Renal cortex interstitium (tissue), 11 donors: ENCODE measurements at regions not wholly inside any gene's neighbourhood (a gene's known extent, or its start where the extent isn't known, plus 50 kb on each side); places are given as distances from the start of the nearest gene placed in this dataset.
"Not testable (repeated sequence)": the region's sequence is repeated elsewhere in the genome, so short reads cannot be mapped to it uniquely, and the experiment has no call there.

Experiments
- DNase-seq, 11 donors: peaks; one replicate each; pipeline ENCODE4 v3.0.0-alpha.2; 2013; ENCODE audit warnings: low read depth in 9 of 11, low spot score in 4 of 11; ENCODE audit errors: extremely low read depth in 1 of 11

DNA sequence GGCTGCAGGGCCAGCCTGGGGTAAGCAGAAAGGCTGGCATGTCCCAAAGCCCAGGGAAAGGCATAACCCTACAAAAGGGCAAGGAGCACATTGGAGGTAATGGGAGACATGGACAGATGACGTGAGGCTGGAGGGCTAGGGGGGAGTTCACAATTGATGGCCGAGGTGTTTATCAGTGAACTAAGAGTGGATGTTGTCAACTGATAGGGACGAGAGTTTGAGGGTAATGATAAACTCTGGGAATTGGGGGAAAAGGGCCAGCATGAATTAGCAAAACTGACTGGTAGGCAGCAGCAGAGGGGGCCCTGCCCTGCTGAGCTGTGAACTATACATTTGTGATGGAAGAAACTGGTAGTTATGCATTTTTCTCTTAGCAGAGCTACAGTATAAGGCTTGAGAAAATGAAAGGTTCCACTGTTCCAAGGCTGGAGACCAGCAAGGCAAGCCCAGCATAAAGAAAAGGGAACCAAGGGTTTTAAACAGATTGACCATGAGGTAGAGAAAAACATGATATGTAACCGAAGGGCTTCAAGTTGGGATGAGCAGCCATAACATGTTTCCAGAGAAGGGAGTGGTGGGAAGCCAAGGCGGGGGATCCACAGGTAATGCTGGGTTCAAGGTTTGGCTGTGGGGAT is 98.1 kb upstream of the MLN start:
- no peak for DNase-seq

- DNase-seq = no peak
These were observed 95.0 kb upstream of the MLN start for GRCh38 chr6:33898771-33899170.

GRCh38 chr6:33897189-33897780 is 93.5 kb upstream of the MLN start:
- DNase-seq = no peak

GRCh38 chr6:33896391-33897188 is 92.8 kb upstream of the MLN start:
- no peak for DNase-seq

DNA sequence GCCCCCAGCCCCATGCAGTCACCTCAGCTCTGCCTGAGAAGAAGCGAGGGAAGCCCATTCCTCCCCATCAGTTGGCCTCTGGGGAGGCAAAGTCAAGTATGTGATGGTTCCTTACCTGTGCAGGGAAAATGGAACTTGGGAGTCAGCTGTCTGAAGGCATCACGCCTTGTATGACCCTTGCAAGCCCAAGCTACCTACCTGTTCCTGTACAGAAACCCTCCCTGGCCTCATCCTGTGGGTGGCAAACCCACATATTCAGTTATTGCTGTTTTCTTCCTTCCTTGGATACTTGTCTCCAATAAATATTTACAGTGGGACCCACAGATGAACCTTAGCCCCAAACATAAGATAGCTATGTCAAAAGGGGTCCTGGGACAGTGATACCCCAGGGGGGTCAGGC is 92.2 kb upstream of the MLN start:
- no peak for DNase-seq

GRCh38 chr6:33895296-33895695 is 91.5 kb upstream of the MLN start:
- DNase-seq = no peak

DNA sequence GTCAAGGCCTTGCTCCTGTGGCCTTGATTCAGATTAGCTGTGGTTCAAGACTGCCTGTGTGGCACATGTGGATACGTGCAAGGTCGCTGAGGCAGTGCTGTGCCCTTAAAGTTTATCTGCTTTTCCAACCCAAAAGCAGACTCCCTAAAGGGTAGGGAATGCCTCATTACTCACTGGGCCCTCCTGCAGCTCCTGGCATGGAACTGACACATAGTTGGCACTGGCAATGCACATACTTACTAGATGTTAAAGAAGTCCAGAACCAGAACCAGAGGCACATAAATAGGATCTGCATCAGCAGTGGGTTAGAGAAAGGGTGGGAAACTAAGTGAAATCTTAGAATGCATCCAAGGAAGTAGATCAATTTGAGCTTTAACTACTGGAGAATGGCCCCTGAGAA is 90.6 kb upstream of the MLN start:
- no peak for DNase-seq

DNA sequence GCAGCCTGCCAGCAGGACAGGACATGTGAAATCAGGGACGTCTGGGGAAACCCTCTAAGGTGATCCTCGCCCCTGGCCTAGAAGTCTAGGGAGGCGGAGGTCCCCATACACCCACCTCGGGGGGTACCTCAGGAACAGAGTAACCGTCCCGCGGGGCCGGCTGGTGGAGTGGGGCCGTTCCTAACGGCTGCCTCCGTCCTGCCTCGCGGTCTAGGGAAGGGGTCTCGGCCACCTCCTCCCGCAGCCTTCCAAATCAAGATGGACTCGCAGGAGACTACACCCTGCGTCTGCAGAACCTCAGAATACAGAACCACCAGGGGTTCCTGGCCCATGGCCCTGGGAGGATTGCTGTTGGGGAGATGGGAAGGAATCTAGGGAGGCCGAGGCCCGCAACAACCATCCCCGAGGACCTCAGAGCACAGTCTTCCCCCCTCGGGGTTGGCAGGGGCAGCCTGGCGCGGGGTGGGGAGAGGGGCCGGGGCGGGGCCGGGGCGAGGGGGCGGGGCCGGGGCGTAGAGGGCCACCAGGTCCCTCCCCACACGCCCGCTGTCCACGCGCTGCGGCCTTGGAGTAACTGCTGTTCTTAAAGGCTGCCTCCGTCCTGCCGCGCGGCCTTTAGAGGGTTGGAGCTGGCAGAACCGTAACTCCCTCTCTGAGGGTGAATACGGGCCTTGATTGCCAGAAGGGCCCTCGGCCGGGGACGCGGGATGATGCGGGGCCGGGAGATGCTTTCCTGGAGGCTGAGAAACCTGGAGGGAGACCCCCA is 89.0 kb upstream of the MLN start:
- DNase-seq = no peak

GRCh38 chr6:33888664-33889200 is 84.9 kb upstream of the MLN start:
- no peak for DNase-seq

GRCh38 chr6:33888183-33888582 is 84.4 kb upstream of the MLN start:
- no peak for DNase-seq

DNA sequence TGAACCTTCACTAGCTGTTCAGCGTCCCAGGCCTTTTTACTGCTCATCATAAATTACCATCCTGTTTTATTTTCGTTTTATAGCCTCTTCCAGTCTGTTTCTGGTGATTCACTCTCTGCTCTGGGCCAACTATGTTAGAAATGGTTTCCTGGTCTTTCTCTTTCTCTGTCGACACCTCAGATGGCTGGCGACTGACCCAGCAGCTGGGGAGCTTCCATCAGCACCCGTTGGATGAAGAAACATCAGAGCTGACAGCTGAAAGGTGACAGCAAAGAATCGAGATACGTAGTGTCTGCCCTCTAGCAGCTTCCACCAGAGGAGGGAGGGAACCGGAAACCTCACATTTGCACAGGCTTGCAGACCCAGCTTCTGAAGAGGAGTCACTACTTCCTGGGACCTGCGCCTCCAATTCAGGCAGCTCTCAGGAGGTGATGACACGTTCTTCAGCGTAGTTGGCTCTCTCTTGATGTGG is 82.9 kb upstream of the MLN start:
- peak in 2 of 11 donors; percentile 37 to 41 for DNase-seq

DNA sequence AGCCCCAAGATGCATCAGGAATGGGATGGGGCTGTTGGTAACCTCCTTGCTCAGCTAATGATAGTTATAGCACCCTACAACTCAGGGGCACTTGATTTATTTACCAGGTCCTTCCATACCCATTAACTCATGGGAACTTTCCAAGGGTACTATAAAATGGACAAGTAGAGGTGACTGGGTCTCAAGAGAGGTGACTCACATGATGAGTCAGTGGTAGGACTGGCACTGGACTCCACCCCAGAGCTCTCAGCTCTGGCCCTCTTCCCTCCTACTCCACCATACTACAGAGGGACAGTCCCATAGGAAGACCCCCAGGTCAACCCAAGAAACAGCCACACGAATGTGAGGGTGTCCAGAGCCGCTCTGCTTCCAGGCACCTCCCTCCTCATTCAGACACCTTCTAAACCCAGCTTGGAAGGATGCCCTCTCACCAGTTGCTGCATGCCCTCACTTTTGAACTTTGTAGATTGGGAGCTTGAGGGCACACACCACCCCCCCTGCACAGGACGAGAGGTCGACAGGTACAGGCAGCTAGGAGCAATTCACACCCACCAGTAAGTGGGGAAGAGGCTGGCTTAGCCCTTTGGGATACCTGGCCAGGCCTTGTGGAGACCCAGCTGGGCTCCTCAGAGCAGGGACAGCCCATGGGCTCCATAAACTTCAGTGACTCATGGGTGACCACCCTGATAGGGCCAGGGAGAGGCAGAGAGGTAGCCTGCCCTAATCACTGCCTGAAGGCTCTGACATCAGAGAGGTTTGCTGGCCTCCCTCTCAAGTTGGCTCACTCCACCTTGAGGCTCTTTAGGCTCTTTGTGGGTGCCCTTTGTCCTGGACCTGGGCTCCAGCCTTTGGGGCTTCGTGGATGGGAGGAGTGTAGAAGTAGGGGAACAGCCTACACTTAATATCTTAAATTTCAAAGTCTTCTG is 81.6 kb upstream of the MLN start:
- DNase-seq = no peak

GRCh38 chr6:33883621-33884020 is 79.8 kb upstream of the MLN start:
- DNase-seq = not testable (repeated sequence)

GRCh38 chr6:33882154-33882553 is 78.4 kb upstream of the MLN start:
- DNase-seq = no peak

DNA sequence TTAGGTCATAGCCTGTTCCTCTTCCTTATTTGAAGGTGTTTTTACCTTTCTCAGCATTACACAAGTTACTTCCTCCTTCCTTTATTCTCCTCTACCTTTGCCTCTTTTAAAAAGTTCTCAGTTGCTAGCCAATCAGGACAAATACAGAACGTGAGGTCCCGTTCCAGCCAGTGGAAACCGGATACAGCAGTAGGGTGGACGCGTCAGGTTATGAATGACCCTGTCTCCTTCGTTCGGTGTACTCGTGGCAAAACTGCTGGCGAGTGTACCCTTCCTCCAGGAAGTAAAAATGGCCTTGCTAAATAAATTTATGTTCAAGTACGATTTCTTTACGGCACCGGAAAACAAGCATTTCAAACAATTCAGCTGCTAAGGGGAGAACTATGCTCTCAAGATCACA is 77.0 kb upstream of the MLN start:
- DNase-seq = no peak

GRCh38 chr6:33880104-33880678 is 76.4 kb upstream of the MLN start:
- no peak for DNase-seq

- DNase-seq = no peak
These were observed 74.8 kb upstream of the MLN start for GRCh38 chr6:33878562-33878961.

- no peak for DNase-seq
These were observed 74.3 kb upstream of the MLN start for GRCh38 chr6:33877982-33878535.
